Astrocyte (in vitro differentiated cells and primary cell): ENCODE measurements at regions not wholly inside any gene's neighbourhood (a gene's known extent, or its start where the extent isn't known, plus 50 kb on each side); places are given as distances from the start of the nearest gene placed in this dataset.

Experiments
- DNase-seq: peaks from one replicate; pipeline ENCODE4 v3.0.0-alpha.2; 2010; ENCODE audit warnings: low read depth
- FAIRE-seq: peaks from 2 replicates; lab custom pipeline; 2011; peaks lifted over from hg19 to GRCh38; lab: Jason Lieb, UNC
- H2AFZ ChIP-seq: 2 replicates; pipeline ENCODE4 v1.6.0; 2012; ENCODE audit warnings: low read depth, low read length, inconsistent platforms
- H3K27ac ChIP-seq: 2 replicates; pipeline ENCODE4 v1.5.1; 2011; ENCODE audit warnings: low read depth, low read length, inconsistent platforms
- H3K27me3 ChIP-seq: 2 replicates; pipeline ENCODE4 v1.6.0; 2011; ENCODE audit warnings: low read length, inconsistent platforms; ENCODE audit not compliant: insufficient read depth
- H3K36me3 ChIP-seq: 2 replicates; pipeline ENCODE4 v1.5.1; 2011; ENCODE audit warnings: low read length, inconsistent platforms; ENCODE audit not compliant: insufficient read depth
- H3K4me1 ChIP-seq: 2 replicates; pipeline ENCODE4 v1.5.1; 2011; ENCODE audit warnings: low read length, inconsistent platforms; ENCODE audit not compliant: insufficient read depth
- H3K4me2 ChIP-seq: 2 replicates; pipeline ENCODE4 v1.6.0; 2012; ENCODE audit warnings: low read length, inconsistent platforms
- H3K4me3 ChIP-seq: 2 replicates; pipeline ENCODE4 v1.5.1; 2011; ENCODE audit warnings: low read depth, mild to moderate bottlenecking, low read length, inconsistent platforms; ENCODE audit not compliant: insufficient read depth
- H3K79me2 ChIP-seq: 2 replicates; pipeline ENCODE4 v1.6.0; 2012; ENCODE audit warnings: mild to moderate bottlenecking, low read length, inconsistent platforms; ENCODE audit not compliant: insufficient read depth
- H3K9ac ChIP-seq: 2 replicates; pipeline ENCODE4 v1.6.0; 2012; ENCODE audit warnings: mild to moderate bottlenecking, low read length, inconsistent platforms
- H3K9me3 ChIP-seq: 2 replicates; pipeline ENCODE4 v1.5.1; 2012; ENCODE audit warnings: low read depth, mild to moderate bottlenecking, low read length, inconsistent platforms; ENCODE audit not compliant: insufficient read depth
- H4K20me1 ChIP-seq: 2 replicates; pipeline ENCODE4 v1.6.0; 2012; ENCODE audit warnings: low read length, inconsistent platforms; ENCODE audit not compliant: insufficient read depth
- H3K27ac Mint-ChIP-seq: one replicate; pipeline ENCODE4 v1.8.0; 2021; ENCODE audit warnings: mild to moderate bottlenecking, mixed read lengths; ENCODE audit not compliant: unreplicated experiment
- H3K27me3 Mint-ChIP-seq: one replicate; pipeline ENCODE4 v1.8.0; 2021; ENCODE audit warnings: low read depth, mixed read lengths; ENCODE audit not compliant: unreplicated experiment
- H3K36me3 Mint-ChIP-seq: one replicate; pipeline ENCODE4 v1.8.0; 2021; ENCODE audit warnings: low read depth, mixed read lengths; ENCODE audit not compliant: unreplicated experiment
- H3K4me1 Mint-ChIP-seq: one replicate; pipeline ENCODE4 v1.8.0; 2021; ENCODE audit warnings: low read depth, mixed read lengths; ENCODE audit not compliant: unreplicated experiment
- H3K4me3 Mint-ChIP-seq: one replicate; pipeline ENCODE4 v1.8.0; 2021; ENCODE audit warnings: mild to moderate bottlenecking, moderate library complexity, mixed read lengths; ENCODE audit not compliant: unreplicated experiment
- H3K9me3 Mint-ChIP-seq: one replicate; pipeline ENCODE4 v1.8.0; 2021; ENCODE audit warnings: mild to moderate bottlenecking, mixed read lengths; ENCODE audit not compliant: unreplicated experiment
- EZH2 ChIP-seq: IDR thresholded peaks from 2 replicates; pipeline ENCODE4 v1.6.1; 2012; ENCODE audit warnings: mild to moderate bottlenecking, low read length, inconsistent platforms; ENCODE audit not compliant: insufficient read depth
- TF ChIP-seq, protein P1 (sequence below): IDR thresholded peaks from 2 replicates; pipeline ENCODE4 v1.5.1; 2011; ENCODE audit warnings: low read depth, mild to moderate bottlenecking, inconsistent platforms, low read length, moderate library complexity; ENCODE audit not compliant: insufficient read depth

DNA sequence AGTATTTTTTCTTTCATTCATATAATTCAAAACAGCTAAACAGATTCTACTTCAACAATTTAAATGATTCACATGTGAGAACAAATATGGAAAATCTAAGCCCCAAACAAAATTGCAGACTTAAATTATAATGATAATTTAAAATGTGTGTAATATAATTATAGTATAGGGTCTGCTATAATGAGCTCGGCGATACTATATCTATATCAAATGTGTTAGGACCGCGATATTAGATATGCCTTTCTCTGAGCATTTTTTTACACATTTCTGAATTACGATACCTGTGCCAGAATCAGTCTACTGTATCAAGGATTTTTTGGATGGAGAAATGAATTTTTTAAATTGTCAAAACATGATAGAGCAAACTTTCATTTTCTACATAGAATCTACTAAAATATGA lies 808.8 kb upstream of the POU3F3 start:
- no peak overlapping the region for H2AFZ ChIP-seq
- H3K36me3 ChIP-seq = no peaks in the 10 kb centered on the region
- H3K27me3 Mint-ChIP-seq = no peaks in the 10 kb centered on the region
- no peak overlapping the region for H3K4me3 ChIP-seq
- no peak overlapping the region for H3K4me2 ChIP-seq
- no peaks in the 10 kb centered on the region for H3K27me3 ChIP-seq
- H4K20me1 ChIP-seq = no peaks in the 10 kb centered on the region
- no peaks in the 10 kb centered on the region for H3K79me2 ChIP-seq
- no peak overlapping the region for H3K27ac Mint-ChIP-seq
- no peaks in the 10 kb centered on the region for H3K36me3 Mint-ChIP-seq
- no peaks in the 10 kb centered on the region for H3K4me1 ChIP-seq
- FAIRE-seq = no peak
- TF ChIP-seq EZH2 = no peak
- TF ChIP-seq, protein P1, sequence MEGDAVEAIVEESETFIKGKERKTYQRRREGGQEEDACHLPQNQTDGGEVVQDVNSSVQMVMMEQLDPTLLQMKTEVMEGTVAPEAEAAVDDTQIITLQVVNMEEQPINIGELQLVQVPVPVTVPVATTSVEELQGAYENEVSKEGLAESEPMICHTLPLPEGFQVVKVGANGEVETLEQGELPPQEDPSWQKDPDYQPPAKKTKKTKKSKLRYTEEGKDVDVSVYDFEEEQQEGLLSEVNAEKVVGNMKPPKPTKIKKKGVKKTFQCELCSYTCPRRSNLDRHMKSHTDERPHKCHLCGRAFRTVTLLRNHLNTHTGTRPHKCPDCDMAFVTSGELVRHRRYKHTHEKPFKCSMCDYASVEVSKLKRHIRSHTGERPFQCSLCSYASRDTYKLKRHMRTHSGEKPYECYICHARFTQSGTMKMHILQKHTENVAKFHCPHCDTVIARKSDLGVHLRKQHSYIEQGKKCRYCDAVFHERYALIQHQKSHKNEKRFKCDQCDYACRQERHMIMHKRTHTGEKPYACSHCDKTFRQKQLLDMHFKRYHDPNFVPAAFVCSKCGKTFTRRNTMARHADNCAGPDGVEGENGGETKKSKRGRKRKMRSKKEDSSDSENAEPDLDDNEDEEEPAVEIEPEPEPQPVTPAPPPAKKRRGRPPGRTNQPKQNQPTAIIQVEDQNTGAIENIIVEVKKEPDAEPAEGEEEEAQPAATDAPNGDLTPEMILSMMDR = no peak
- H3K4me3 Mint-ChIP-seq = no peak overlapping the region
- no peak overlapping the region for H3K9ac ChIP-seq
- H3K27ac ChIP-seq = no peak overlapping the region
- H3K9me3 Mint-ChIP-seq = no peaks in the 10 kb centered on the region
- H3K9me3 ChIP-seq = no peaks in the 10 kb centered on the region
- no peaks in the 10 kb centered on the region for H3K4me1 Mint-ChIP-seq
- DNase-seq = no peak

DNA sequence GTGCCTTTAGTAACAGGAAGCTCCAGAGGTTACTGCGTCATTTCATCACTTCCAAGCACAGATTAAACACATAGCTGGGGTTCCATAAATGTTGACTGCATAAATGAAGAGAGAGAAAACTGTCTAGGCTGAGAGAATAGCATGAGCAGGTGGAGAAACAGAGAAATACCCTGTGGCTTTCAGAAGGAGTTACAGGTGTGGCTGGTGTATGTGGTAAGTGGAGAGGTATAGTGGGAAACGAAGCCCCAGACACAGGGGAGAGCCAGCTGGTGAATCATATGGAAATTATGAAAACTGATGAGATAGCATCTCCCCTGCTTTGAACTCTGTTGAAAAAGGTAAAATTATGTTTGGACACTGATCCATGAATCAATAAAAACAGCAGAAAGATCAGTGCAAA lies 807.4 kb upstream of the POU3F3 start:
- Histone ChIP-seq H3K9ac (no peak overlapping the region), H3K9me3 (no peaks in the 10 kb centered on the region), H2AFZ (no peak overlapping the region), H3K27ac (no peak overlapping the region), H3K4me3 (no peak overlapping the region), H3K27me3 (no peaks in the 10 kb centered on the region), H3K79me2 (no peaks in the 10 kb centered on the region), H3K36me3 (no peaks in the 10 kb centered on the region), H3K4me2 (no peak overlapping the region), H4K20me1 (no peaks in the 10 kb centered on the region), H3K4me1 (no peaks in the 10 kb centered on the region)
- no peak overlapping the region for H3K27ac Mint-ChIP-seq
- FAIRE-seq = no peak
- H3K9me3 Mint-ChIP-seq = no peaks in the 10 kb centered on the region
- no peaks in the 10 kb centered on the region for H3K27me3 Mint-ChIP-seq
- no peaks in the 10 kb centered on the region for H3K36me3 Mint-ChIP-seq
- TF ChIP-seq, protein P1 = no peak
- TF ChIP-seq EZH2 = no peak
- no peaks in the 10 kb centered on the region for H3K4me1 Mint-ChIP-seq
- no peak for DNase-seq
- H3K4me3 Mint-ChIP-seq = no peak overlapping the region

DNA sequence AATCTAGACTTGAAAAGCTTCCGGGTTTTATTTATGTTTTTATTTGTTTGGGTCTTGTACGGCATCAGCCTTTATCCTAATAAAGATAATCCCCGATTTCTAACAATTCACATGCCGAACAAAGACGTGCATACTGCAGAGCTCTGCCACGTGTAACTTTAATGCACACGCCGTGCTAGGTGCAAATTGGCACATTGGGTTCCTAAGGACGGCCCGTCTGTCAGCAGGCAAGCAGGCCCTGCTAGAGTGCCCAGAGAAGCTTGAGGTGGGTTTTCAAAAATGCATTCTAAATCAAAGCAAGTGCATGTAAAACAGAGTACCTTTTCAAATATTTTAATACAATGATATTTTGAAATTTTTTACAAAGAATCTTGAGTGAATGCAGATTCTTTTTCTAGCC lies 806.4 kb upstream of the POU3F3 start:
- H3K4me1 ChIP-seq = no peaks in the 10 kb centered on the region
- no peaks in the 10 kb centered on the region for H3K9me3 Mint-ChIP-seq
- no peaks in the 10 kb centered on the region for H3K36me3 Mint-ChIP-seq
- H3K27ac ChIP-seq = no peak overlapping the region
- H3K4me3 ChIP-seq = no peak overlapping the region
- H3K4me2 ChIP-seq = no peak overlapping the region
- no peaks in the 10 kb centered on the region for H4K20me1 ChIP-seq
- H3K79me2 ChIP-seq = no peaks in the 10 kb centered on the region
- no peak overlapping the region for H3K27ac Mint-ChIP-seq
- no peaks in the 10 kb centered on the region for H3K9me3 ChIP-seq
- peaks cover 5% of the 10 kb centered on the region for H3K27me3 Mint-ChIP-seq
- H2AFZ ChIP-seq = no peak overlapping the region
- no peaks in the 10 kb centered on the region for H3K4me1 Mint-ChIP-seq
- no peaks in the 10 kb centered on the region for H3K27me3 ChIP-seq
- no peak overlapping the region for H3K9ac ChIP-seq
- no peak for TF ChIP-seq EZH2
- TF ChIP-seq, protein P1 = no peak
- H3K36me3 ChIP-seq = no peaks in the 10 kb centered on the region
- DNase-seq (no peak), FAIRE-seq (no peak)
- no peak overlapping the region for H3K4me3 Mint-ChIP-seq
